HG03064 (cell line): ENCODE measurements at regions not wholly inside any gene's neighbourhood (a gene's known extent, or its start where the extent isn't known, plus 50 kb on each side); places are given as distances from the start of the nearest gene placed in this dataset.

ENCODE experiments used
- ATAC-seq: cut with Tn5 transposase; IDR thresholded peaks from one replicate; pipeline ENCODE4 v1.9.1; 2021; ENCODE audit warnings: low read depth; ENCODE audit not compliant: unreplicated experiment

DNA sequence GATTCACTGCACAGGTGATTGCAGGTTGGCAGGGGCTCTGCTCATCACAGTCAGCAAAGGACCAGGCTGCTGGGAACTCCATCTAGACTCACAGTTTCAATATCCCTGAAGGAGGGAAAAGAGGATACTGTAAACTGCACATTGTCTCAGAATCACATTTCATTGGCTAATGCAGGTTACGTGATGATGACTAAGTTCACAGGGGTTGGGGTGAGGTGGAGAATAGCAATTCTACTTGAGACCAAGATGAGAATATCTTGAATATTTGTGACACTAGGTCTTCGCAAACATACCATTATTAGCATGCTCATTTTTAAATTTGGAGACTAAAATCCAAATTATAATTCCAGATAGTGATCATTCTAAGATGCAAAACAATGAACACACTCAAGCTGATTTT is 208.5 kb upstream of the CITED2 start:
- no peak for ATAC-seq

DNA sequence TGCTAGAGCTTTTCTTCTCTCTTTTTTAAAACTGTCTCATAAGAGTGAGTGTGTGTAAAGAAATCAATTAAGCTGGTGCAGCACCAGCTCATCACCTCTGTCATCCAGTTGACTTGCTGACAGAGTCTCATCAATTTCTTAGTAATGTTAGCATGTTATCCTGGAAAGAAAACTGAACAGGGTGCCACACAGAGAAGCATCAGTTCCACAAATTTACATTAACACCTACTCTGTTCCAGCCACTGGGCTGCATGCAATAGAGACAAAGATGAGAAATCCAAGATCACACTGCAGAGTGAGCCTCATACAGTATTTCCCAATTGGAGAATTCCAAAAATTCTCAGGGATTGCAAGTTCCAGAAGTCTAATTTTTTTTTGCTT is 207.0 kb upstream of the CITED2 start:
- no peak for ATAC-seq

- peak; percentile 74 for ATAC-seq
These were observed 206.4 kb upstream of the CITED2 start for GRCh38 chr6:139580592-139581484.

DNA sequence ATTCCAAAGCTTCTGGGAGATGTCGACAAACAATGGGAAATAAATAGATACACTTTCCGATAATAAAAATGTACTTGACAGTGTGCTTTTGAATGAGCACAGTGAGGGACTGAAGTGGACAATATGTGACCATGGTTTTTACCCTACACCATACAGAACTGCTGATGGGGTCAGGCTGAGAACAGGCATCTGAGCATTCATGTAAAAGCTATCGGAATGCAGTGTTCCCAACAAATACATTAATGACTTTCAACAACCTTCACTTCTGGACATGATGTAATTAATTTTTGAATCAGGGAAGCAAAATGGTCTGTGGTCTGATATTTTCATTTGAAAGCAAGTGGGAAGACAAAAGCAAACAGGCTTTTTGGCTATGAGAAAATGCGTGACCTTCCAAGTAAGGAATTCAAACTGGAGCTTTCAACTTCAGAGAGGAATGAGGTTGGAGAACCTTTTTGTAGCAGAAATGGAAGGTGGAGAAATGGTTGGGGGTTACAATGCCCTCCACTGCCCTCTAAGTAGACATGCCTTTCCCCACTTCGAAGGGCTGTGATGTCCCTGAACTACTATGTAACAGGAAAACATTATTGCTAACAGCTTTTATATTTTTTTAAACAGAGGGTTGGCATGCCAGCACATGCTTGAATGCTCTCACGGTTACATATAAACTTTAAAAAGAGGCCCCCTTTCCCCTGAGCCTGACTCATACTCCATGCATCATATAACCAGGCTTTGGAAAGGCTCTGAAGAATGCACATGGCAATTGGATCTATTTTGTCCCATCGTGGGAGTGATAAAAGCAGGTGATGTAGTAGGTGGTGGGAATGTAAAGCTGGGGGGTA is 203.5 kb upstream of the CITED2 start:
- ATAC-seq = no peak

DNA sequence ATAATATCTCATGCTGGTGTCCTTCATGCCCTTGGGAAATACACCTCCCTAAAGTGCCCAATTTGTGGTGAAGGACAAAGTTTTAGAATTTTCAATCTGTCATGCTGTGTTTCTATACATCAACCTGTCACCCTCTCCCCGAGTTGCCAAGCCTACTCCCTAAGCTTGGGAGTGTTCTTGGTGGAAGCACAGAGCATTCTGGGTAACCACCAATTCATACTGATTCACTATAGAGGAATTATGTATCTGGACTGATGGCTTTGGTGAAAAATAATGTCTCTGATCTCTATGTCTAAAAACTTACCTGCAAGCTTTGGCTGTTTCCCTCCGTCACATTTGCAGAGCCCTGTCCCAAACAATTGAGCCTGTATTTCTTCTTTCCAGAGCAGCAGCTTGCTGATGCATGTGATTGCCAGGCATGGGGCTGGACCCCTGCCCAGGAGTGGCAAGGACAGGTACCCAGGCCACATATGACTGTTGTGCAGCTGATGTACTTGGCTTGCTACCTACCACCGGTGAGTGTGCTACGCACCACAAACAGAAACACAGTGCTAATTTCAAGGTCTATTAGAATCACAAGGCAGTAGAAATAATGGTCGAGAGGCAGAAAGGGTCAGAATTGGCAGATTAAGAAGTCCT is 202.8 kb upstream of the CITED2 start:
- ATAC-seq = no peak

GRCh38 chr6:139572001-139572400 is 197.6 kb upstream of the CITED2 start:
- no peak for ATAC-seq

DNA sequence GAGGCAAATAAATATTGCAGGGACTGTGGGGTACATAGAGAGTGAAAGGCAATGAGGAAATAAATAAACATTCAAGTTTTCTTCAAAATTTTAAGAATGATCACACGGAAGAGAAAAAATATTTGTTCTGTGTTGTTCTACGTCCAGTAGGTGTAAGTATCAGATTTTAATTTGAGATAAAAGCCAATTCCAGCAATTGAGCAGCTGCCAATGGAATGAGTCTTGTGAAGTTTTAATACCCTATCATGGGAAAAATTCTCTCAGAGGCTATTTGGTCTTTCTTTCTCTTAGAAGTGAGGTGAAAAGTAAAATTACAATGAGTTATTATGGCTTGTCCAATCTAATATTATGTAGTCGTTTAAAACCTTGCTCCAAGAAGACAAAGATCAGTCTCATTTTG is 195.7 kb upstream of the CITED2 start:
- ATAC-seq = no peak

- no peak for ATAC-seq
These were observed 195.1 kb upstream of the CITED2 start for GRCh38 chr6:139569566-139569965.

DNA sequence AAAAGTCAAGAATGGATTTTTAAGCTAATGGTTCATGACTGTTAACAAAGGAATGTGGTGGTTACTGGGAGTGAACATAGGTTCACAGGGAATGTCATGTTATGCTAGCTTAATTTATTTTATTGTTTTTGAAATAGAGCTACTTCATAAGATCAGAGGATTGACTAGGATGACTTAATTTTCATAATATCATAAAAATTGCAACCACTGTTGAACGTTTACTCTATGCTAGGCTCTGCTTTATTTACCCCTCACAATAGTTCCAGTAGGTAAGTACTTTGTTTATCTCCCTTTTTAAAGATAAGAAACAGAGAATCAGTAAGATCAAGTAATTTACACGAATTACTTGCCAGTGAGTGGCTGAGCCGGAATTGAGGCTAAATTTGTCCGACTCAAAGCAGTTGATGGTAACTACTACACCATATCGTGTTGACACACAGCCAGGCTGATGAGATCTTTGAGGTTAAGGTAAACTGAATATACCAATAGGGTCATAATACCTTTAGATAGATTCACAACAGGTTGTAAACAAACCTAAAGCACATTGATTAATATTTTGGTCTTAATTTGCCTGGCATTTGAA is 194.6 kb upstream of the CITED2 start:
- ATAC-seq = no peak

DNA sequence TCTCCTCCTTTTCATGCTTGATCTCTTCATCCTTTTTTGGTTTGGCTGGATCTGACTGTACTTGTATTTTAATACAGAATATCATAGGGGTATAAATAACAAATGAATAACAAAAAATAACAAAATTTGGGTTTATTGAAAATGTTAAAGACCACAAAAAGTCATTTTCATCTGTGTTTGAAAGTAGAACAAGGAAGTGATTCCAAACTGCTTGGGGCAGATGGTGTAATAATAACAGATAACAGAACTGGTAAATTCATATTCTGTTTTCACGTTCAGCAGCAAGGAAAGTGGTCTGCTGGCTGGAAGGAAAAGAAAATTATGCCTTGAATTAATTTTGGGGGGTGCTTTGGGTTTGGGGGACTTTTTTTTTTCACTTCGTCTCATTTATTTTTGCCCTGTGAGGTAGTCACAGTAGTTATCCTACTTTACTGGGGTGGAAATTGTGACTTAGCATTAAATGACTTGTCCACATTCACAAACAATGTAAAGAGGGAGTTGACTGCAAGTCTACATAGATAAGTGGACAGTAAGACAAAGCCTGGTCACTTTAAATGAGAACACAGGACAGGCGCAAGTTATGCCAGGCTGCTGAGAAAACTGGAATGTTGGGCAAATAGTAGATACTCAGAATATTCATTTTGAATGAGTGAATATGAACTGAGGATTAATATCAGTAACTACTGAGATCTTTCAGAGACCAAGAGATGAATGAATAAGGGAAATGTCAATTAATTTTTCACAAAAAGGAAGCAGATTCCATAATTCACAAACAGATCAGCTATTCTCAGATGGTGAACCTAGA is 193.9 kb upstream of the CITED2 start:
- ATAC-seq = no peak

DNA sequence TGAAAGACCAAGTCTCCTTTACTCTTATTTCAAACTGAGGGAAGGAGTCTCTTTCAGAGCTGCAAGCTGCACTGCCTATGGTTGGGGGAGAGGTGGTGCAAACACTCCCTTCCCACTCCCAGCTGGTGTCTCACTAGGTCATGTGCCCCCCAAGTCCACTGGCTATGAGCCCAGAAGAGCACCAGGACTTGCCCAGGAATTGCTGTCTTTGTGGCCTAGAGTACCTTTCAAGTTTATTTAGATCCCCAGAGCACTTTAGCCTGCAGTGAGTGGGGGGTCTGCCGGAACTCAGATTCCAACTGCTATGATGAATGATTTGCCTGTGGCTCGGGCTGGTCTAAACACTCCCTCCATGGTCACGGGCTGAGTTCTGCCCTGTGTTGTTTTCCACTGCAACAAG is 192.6 kb upstream of the CITED2 start:
- no peak for ATAC-seq

DNA sequence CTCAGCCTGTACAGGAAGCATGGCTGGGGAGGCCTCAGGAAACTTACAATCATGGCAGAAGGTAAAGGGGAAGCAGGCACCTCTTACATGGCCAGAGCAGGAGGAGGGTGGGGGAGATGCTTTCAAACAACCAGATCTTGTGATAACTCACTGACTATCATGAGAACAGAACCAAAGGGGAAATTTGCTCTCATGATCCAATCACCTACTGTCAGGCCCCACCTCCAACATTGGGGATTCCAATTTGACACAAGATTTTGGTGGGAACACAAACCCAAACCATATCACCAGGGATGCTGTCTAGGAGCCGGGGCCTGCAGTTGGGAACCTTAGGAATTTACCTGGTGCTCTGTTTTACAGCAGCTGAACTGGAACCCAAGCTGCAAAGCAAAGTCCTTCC is 191.1 kb upstream of the CITED2 start:
- ATAC-seq = no peak

DNA sequence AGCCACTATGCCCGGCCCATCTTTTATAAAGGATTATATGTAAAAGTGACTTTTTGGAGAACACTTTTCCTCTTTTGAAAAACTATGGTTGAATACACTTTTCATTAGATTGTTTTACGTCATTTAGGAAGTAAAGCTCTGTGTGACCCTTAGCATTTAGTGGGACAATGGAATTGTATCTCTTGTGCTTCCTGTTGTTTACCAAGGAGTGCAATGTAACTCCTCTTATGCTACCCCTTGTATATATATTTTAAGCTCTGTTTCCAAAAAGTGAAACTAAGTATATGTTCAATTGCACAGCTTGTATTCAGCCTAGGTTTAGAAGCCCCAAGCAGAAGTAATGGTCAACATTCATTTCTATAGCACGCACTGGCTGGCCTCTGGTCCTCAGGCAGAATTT is 183.1 kb upstream of the CITED2 start:
- ATAC-seq = no peak

- ATAC-seq = no peak
These were observed 182.1 kb upstream of the CITED2 start for GRCh38 chr6:139556532-139556931.

- ATAC-seq = no peak
These were observed 179.5 kb upstream of the CITED2 start for GRCh38 chr6:139553916-139554315.

DNA sequence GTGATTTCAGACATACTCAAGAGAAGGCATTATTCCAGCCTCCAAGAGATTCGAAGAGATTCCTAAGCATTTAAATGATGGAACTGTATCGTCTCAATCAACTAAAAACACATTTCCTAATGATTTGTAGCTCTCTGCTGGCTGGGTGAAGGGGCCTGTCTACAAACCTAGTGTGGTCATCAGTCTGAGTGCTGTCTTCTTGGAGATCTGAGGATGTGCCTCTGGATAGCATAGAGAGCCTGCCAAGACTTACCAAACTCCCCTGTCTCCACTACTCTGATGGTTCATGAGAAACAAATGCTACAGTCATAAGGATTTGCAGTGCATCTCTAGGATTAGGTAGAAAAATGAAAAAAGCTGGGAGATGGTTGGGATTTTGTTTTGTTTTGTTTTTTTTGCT is 176.9 kb upstream of the CITED2 start:
- no peak for ATAC-seq

- no peak for ATAC-seq
These were observed 175.9 kb upstream of the CITED2 start for GRCh38 chr6:139550361-139550760.

- ATAC-seq = no peak
These were observed 175.2 kb upstream of the CITED2 start for GRCh38 chr6:139549561-139550070.

DNA sequence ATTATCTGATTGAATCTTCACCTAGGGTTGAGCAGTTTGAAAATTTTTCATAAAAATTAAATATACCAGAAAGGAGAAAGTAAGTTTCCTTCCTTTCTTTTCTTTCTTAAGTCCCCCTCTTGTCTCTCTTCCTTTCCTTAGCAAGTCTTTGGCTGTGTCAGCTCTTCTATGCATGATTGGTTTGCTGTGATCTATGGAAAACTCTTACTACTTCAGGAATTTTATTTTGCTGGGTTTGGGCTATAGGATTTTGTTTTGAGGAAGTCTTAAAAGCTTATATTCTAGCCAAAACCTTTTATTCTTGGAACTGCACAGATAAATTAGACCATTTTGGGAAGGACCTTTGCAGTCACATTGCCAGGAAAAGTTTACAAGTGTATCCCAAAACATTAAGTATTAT is 173.4 kb upstream of the CITED2 start:
- no peak for ATAC-seq
